SK-N-SH treated with all-trans-retinoic acid at 6 μM for 48 hours (cell line): ENCODE measurements at regions not wholly inside any gene's neighbourhood (a gene's known extent, or its start where the extent isn't known, plus 50 kb on each side); places are given as distances from the start of the nearest gene placed in this dataset.

Experiments used
- ATAC-seq: fragments of 200-7000 bp; cut with Tn5 transposase; 3 replicates; pipeline ENCODE4 v1.9.1; 2020; ENCODE audit warnings: mild to moderate bottlenecking, moderate library complexity
- CREB5 ChIP-seq: fragments of 250-450 bp; sonication (Bioruptor Pico); IDR thresholded peaks from 2 replicates; pipeline ENCODE4 v1.5.1; 2020; ENCODE audit warnings: low read depth, mild to moderate bottlenecking, moderate library complexity
- CSDC2 ChIP-seq: fragments of 250-450 bp; sonication (Bioruptor Pico); IDR thresholded peaks from 2 replicates; pipeline ENCODE4 v1.5.0; 2020; ENCODE audit warnings: mild to moderate bottlenecking, moderate library complexity
- CSRNP3 ChIP-seq: fragments of 250-450 bp; sonication (Bioruptor Pico); IDR thresholded peaks from 2 replicates; pipeline ENCODE4 v1.5.1; 2021; ENCODE audit warnings: mild to moderate bottlenecking, moderate library complexity
- ESRRG ChIP-seq: fragments of 250-450 bp; sonication (Bioruptor Pico); IDR thresholded peaks from 2 replicates; pipeline ENCODE4 v1.6.1; 2021; ENCODE audit warnings: mild to moderate bottlenecking
- ISL1 ChIP-seq: fragments of 250-450 bp; sonication (Bioruptor Pico); IDR thresholded peaks from 2 replicates; pipeline ENCODE4 v2.1.2; 2022; ENCODE audit warnings: mild to moderate bottlenecking, moderate library complexity
- OSR1 ChIP-seq: fragments of 250-450 bp; sonication (Bioruptor Pico); IDR thresholded peaks from 2 replicates; pipeline ENCODE4 v1.8.0; 2022; ENCODE audit warnings: moderate library complexity, mild to moderate bottlenecking, inconsistent platforms
- PATZ1 ChIP-seq: fragments of 250-450 bp; sonication (Bioruptor Pico); IDR thresholded peaks from 2 replicates; pipeline ENCODE4 v1.8.0; 2020; ENCODE audit warnings: mild to moderate bottlenecking, moderate library complexity, borderline replicate concordance
- POU6F1 ChIP-seq: fragments of 250-450 bp; sonication (Bioruptor Pico); IDR thresholded peaks from 2 replicates; pipeline ENCODE4 v1.8.0; 2021; ENCODE audit warnings: low read depth, mild to moderate bottlenecking, moderate library complexity, borderline replicate concordance
- SNAI2 ChIP-seq: fragments of 250-450 bp; sonication (Bioruptor Pico); IDR thresholded peaks from 2 replicates; pipeline ENCODE4 v1.5.0; 2020; ENCODE audit warnings: mild to moderate bottlenecking, moderate library complexity
- TOX ChIP-seq: fragments of 250-450 bp; sonication (Bioruptor Pico); IDR thresholded peaks from 2 replicates; pipeline ENCODE4 v1.8.0; 2021; ENCODE audit warnings: mild to moderate bottlenecking, moderate library complexity, borderline replicate concordance
- TSHZ2 ChIP-seq: fragments of 250-450 bp; sonication (Bioruptor Pico); IDR thresholded peaks from 2 replicates; pipeline ENCODE4 v1.5.0; 2020; ENCODE audit warnings: mild to moderate bottlenecking, moderate library complexity
- ZC3H10 ChIP-seq: fragments of 250-450 bp; sonication (Bioruptor Pico); IDR thresholded peaks from 2 replicates; pipeline ENCODE4 v1.5.1; 2021; ENCODE audit warnings: mild to moderate bottlenecking, moderate library complexity
- ZFP3 ChIP-seq: fragments of 250-450 bp; sonication (Bioruptor Pico); IDR thresholded peaks from 2 replicates; pipeline ENCODE4 v1.5.0; 2020; ENCODE audit warnings: mild to moderate bottlenecking, moderate library complexity
- ZFP30 ChIP-seq: fragments of 450-650 bp; formaldehyde crosslinking; IDR thresholded peaks from 2 replicates; pipeline ENCODE4 v1.5.0; 2022; ENCODE audit warnings: mild to moderate bottlenecking, moderate library complexity
- ZNF565 ChIP-seq: fragments of 450-650 bp; formaldehyde crosslinking; conservative IDR thresholded peaks from 2 replicates; pipeline ENCODE4 v1.5.0; 2020; ENCODE audit warnings: low read depth, mild to moderate bottlenecking, moderate library complexity
- ZNF70 ChIP-seq: fragments of 450-650 bp; formaldehyde crosslinking; IDR thresholded peaks from 2 replicates; pipeline ENCODE4 v1.5.0; 2020; ENCODE audit warnings: mild to moderate bottlenecking, moderate library complexity
- ZNF8 ChIP-seq: fragments of 450-650 bp; formaldehyde crosslinking; IDR thresholded peaks from 2 replicates; pipeline ENCODE4 v1.5.0; 2020; ENCODE audit warnings: mild to moderate bottlenecking, moderate library complexity

GRCh38 chr7:65471587-65471986, 97.9 kb downstream of the ZNF92 start:
- TF ChIP-seq ZNF70 (CRISPR knock-in tag) (no peak), OSR1 (CRISPR knock-in tag) (no peak), ESRRG (no peak), TSHZ2 (no peak), PATZ1 (no peak), CREB5 (CRISPR knock-in tag) (no peak)
- ATAC-seq, result no peak

GRCh38 chr7:65475040-65475726, 101.5 kb downstream of the ZNF92 start:
- ATAC-seq, result no peak
- TF ChIP-seq ZFP3 (CRISPR knock-in tag) (no peak), ZNF70 (CRISPR knock-in tag) (no peak), ZNF8 (CRISPR knock-in tag) (no peak), TSHZ2 (no peak), CREB5 (CRISPR knock-in tag) (no peak), CSDC2 (no peak), ZC3H10 (CRISPR knock-in tag) (no peak), CSRNP3 (no peak), POU6F1 (no peak), SNAI2 (CRISPR knock-in tag) (no peak), TOX (no peak), ESRRG (no peak)

GRCh38 chr7:65475734-65476319, 102.2 kb downstream of the ZNF92 start:
- no peak for ATAC-seq
- no peak for TF ChIP-seq TOX
- TF ChIP-seq ZFP30 (CRISPR knock-in tag), result no peak
- no peak for TF ChIP-seq ZNF565 (CRISPR knock-in tag)
- no peak for TF ChIP-seq ZC3H10 (CRISPR knock-in tag)
- TF ChIP-seq ISL1 (CRISPR knock-in tag), result no peak
- TF ChIP-seq ESRRG, result no peak
- no peak for TF ChIP-seq PATZ1
- TF ChIP-seq ZFP3 (CRISPR knock-in tag), result no peak
- TF ChIP-seq OSR1 (CRISPR knock-in tag), result no peak
